PC-9 (cell line): ENCODE measurements at regions not wholly inside any gene's neighbourhood (a gene's known extent, or its start where the extent isn't known, plus 50 kb on each side); places are given as distances from the start of the nearest gene placed in this dataset.

ENCODE experiments used
- BruUV-seq: library from RNA; stranded (reverse); fragments of 400-500 nt; replicated peaks from 2 replicates; lab custom pipeline; 2021; lab: Mats Ljungman, UMichigan
- CTCF ChIA-PET: fragments of 300-600 bp; sonication (Branson Sonifier 250); formaldehyde crosslinking; loops from one replicate; lab custom pipeline; 2022; ENCODE audit warnings: antibody characterized with exemption; lab: Charles Lee
- POLR2A ChIA-PET: fragments of 300-600 bp; sonication (Branson Sonifier 250); formaldehyde crosslinking; loops from one replicate; lab custom pipeline; 2022; ENCODE audit warnings: antibody characterized with exemption; ENCODE audit not compliant: unreplicated experiment; lab: Charles Lee
- DNase-seq, 2 experiments: peaks; one replicate each; pipeline versions ENCODE4 v3.0.0 to v3.0.0-alpha.2; 2015 to 2022; ENCODE audit warnings: mixed read lengths in 1 of 2
- H2AFZ ChIP-seq: fragments of 200-600 bp; sonication (generic); 2 replicates; pipeline ENCODE4 v1.8.1; 2017; ENCODE audit warnings: antibody characterized with exemption
- H3F3A ChIP-seq: fragments of 200-600 bp; sonication (generic); 2 replicates; pipeline ENCODE4 v1.8.1; 2017; ENCODE audit warnings: antibody characterized with exemption, mild to moderate bottlenecking, low read depth; ENCODE audit not compliant: insufficient read depth
- H3K27ac ChIP-seq: fragments of 200-600 bp; sonication (generic); 2 replicates; pipeline ENCODE4 v1.6.1; 2016; ENCODE audit warnings: mixed run types
- H3K27me3 ChIP-seq: fragments of 200-600 bp; sonication (generic); 2 replicates; pipeline ENCODE4 v1.6.1; 2016; ENCODE audit warnings: low read depth, mixed run types; ENCODE audit not compliant: insufficient read depth
- H3K36me3 ChIP-seq: fragments of 200-600 bp; sonication (generic); 2 replicates; pipeline ENCODE4 v1.6.1; 2016; ENCODE audit warnings: low read depth, mixed run types
- H3K4me1 ChIP-seq: fragments of 200-600 bp; sonication (generic); replicated peaks from 2 replicates; pipeline ENCODE4 v1.6.1; 2016; ENCODE audit warnings: mixed run types; ENCODE audit not compliant: insufficient read depth
- H3K4me2 ChIP-seq: fragments of 200-600 bp; sonication (generic); 2 replicates; pipeline ENCODE4 v1.6.1; 2017; ENCODE audit warnings: mixed run types
- H3K4me3 ChIP-seq: fragments of 200-600 bp; sonication (generic); 2 replicates; pipeline ENCODE4 v1.6.1; 2016; ENCODE audit warnings: mixed run types
- H3K79me2 ChIP-seq: fragments of 200-600 bp; sonication (generic); 2 replicates; pipeline ENCODE4 v1.6.1; 2017; ENCODE audit warnings: low read depth, mixed run types
- H3K9me2 ChIP-seq: fragments of 200-600 bp; sonication (generic); 2 replicates; pipeline ENCODE4 v1.8.1; 2017; ENCODE audit warnings: mild to moderate bottlenecking; ENCODE audit not compliant: insufficient read depth
- H3K9me3 ChIP-seq: fragments of 200-600 bp; sonication (generic); 2 replicates; pipeline ENCODE4 v1.8.1; 2016; ENCODE audit warnings: low read depth; ENCODE audit not compliant: insufficient read depth
- H4K20me1 ChIP-seq: fragments of 200-600 bp; sonication (generic); 2 replicates; pipeline ENCODE4 v1.8.1; 2017; ENCODE audit not compliant: insufficient read depth
- CTCF ChIP-seq: fragments of 200-600 bp; sonication (generic); conservative IDR thresholded peaks from 2 replicates; pipeline ENCODE4 v1.6.1; 2017; ENCODE audit warnings: mixed run types, antibody characterized with exemption, mild to moderate bottlenecking, moderate library complexity
- EZH2 ChIP-seq: fragments of 200-600 bp; sonication (generic); IDR thresholded peaks from 2 replicates; pipeline ENCODE4 v1.8.0; 2017; ENCODE audit warnings: antibody characterized with exemption, low read depth
- intact Hi-C: fragments of 100-400 bp; cut with micrococcal nuclease; formaldehyde crosslinking; loops from one replicate; pipeline ENCODE4 v1.10.0; 2022; ENCODE audit not compliant: unreplicated experiment

- BruUV-seq = no TSS peak
- no peaks in the 10 kb centered on the region for H3K79me2 ChIP-seq
These were observed 70.3 kb upstream of the FAM3C start for GRCh38 chr7:121466455-121466854.

GRCh38 chr7:121459148-121459547, 63.0 kb upstream of the FAM3C start:
- Histone ChIP-seq H3K79me2 (no peaks in the 10 kb centered on the region), H3K4me1 (no peaks in the 10 kb centered on the region), H3K9me2 (no peaks in the 10 kb centered on the region), H3K4me2 (no peak overlapping the region), H3F3A (no peaks in the 10 kb centered on the region), H3K27ac (no peak overlapping the region), H3K4me3 (no peak overlapping the region), H3K27me3 (no peaks in the 10 kb centered on the region), H3K9me3 (no peaks in the 10 kb centered on the region), H3K36me3 (no peaks in the 10 kb centered on the region), H4K20me1 (no peaks in the 10 kb centered on the region), H2AFZ (no peak overlapping the region)
- no TSS peak for BruUV-seq
- CTCF ChIA-PET = no interaction called here
- POLR2A ChIA-PET = no interaction called here
- no peak for TF ChIP-seq EZH2
- no peak for TF ChIP-seq CTCF
- DNase-seq = no peak
- intact Hi-C loops = no loop called here

More at GRCh38 chr7:121466455-121466854, 70.3 kb upstream of the FAM3C start:
- Histone ChIP-seq H3K36me3 (no peaks in the 10 kb centered on the region), H3F3A (no peaks in the 10 kb centered on the region), H3K4me3 (no peak overlapping the region), H2AFZ (no peak overlapping the region), H3K9me2 (0 out of 2 replicates have a peak, but pooled peaks cover 4% of the 10 kb centered on the region), H3K4me1 (no peaks in the 10 kb centered on the region), H3K27ac (no peak overlapping the region), H3K9me3 (no peaks in the 10 kb centered on the region), H3K27me3 (no peaks in the 10 kb centered on the region), H4K20me1 (no peaks in the 10 kb centered on the region), H3K4me2 (no peak overlapping the region)
- DNase-seq = no peak
- CTCF ChIA-PET = no interaction called here
- POLR2A ChIA-PET = no interaction called here
- intact Hi-C loops = no loop called here
- TF ChIP-seq CTCF (no peak), EZH2 (no peak)

- CTCF ChIA-PET = no interaction called here
- H3K9me3 ChIP-seq = 0 out of 2 replicates have a peak, but pooled peaks cover 4% of the 10 kb centered on the region
These were observed 60.8 kb upstream of the FAM3C start for GRCh38 chr7:121456785-121457359.

More at GRCh38 chr7:121456785-121457359, 60.8 kb upstream of the FAM3C start:
- H3K4me1 ChIP-seq = no peaks in the 10 kb centered on the region
- DNase-seq = no peak
- H2AFZ ChIP-seq = no peak overlapping the region
- no TSS peak for BruUV-seq
- H3K79me2 ChIP-seq = no peaks in the 10 kb centered on the region
- H3K27ac ChIP-seq = no peak overlapping the region
- H3F3A ChIP-seq = no peaks in the 10 kb centered on the region
- no peak for TF ChIP-seq EZH2
- no peak for TF ChIP-seq CTCF
- no peak overlapping the region for H3K4me2 ChIP-seq
- no peaks in the 10 kb centered on the region for H3K27me3 ChIP-seq
- H3K9me2 ChIP-seq = no peaks in the 10 kb centered on the region
- H3K4me3 ChIP-seq = no peak overlapping the region
- POLR2A ChIA-PET = no interaction called here
- H3K36me3 ChIP-seq = no peaks in the 10 kb centered on the region
- intact Hi-C loops = no loop called here
- H4K20me1 ChIP-seq = no peaks in the 10 kb centered on the region
